GM23338 (cell line): ENCODE measurements at regions not wholly inside any gene's neighbourhood (a gene's known extent, or its start where the extent isn't known, plus 50 kb on each side); places are given as distances from the start of the nearest gene placed in this dataset.

ENCODE experiments used
- ATAC-seq: fragments of 200-7000 bp; cut with Tn5 transposase; 3 replicates; pipeline ENCODE4 v1.9.1; 2020
- DNase-seq: peaks from one replicate; pipeline ENCODE4 v3.0.0-alpha.2; 2015; ENCODE audit warnings: low spot score
- H2AFZ ChIP-seq: fragments of 200-600 bp; sonication (generic); 2 replicates; pipeline ENCODE4 v1.8.0; 2016; ENCODE audit warnings: antibody characterized with exemption, mild to moderate bottlenecking, moderate library complexity
- H3F3A ChIP-seq: fragments of 200-600 bp; sonication (generic); replicated peaks from 2 replicates; pipeline ENCODE4 v1.8.0; 2017; ENCODE audit warnings: antibody characterized with exemption, mixed run types, low read depth
- H3K27ac ChIP-seq: fragments of 200-600 bp; sonication (generic); 2 replicates; pipeline ENCODE4 v1.6.1; 2016; ENCODE audit warnings: low read depth
- H3K27me3 ChIP-seq: fragments of 200-600 bp; sonication (generic); 2 replicates; pipeline ENCODE4 v1.8.0; 2016; ENCODE audit warnings: mild to moderate bottlenecking, mixed run types, moderate library complexity; ENCODE audit not compliant: insufficient read depth
- H3K36me3 ChIP-seq: fragments of 200-600 bp; sonication (generic); 2 replicates; pipeline ENCODE4 v1.8.0; 2016; ENCODE audit warnings: mild to moderate bottlenecking; ENCODE audit not compliant: insufficient read depth
- H3K4me1 ChIP-seq: fragments of 200-600 bp; sonication (generic); 2 replicates; pipeline ENCODE4 v1.8.0; 2016; ENCODE audit warnings: mild to moderate bottlenecking, moderate library complexity; ENCODE audit not compliant: insufficient read depth
- H3K4me2 ChIP-seq: fragments of 200-600 bp; sonication (generic); 2 replicates; pipeline ENCODE4 v1.7.1; 2017; ENCODE audit warnings: mixed run types
- H3K4me3 ChIP-seq: fragments of 200-600 bp; sonication (generic); 2 replicates; pipeline ENCODE4 v1.6.1; 2016; ENCODE audit warnings: mixed run types
- H3K79me2 ChIP-seq: fragments of 200-600 bp; sonication (generic); replicated peaks from 2 replicates; pipeline ENCODE4 v1.8.0; 2017; ENCODE audit warnings: mild to moderate bottlenecking; ENCODE audit not compliant: insufficient read depth
- H3K9me2 ChIP-seq: fragments of 200-600 bp; sonication (generic); 2 replicates; pipeline ENCODE4 v1.8.0; 2017; ENCODE audit not compliant: insufficient read depth
- H4K20me1 ChIP-seq: fragments of 200-600 bp; sonication (generic); replicated peaks from 2 replicates; pipeline ENCODE4 v1.8.0; 2017; ENCODE audit warnings: mild to moderate bottlenecking; ENCODE audit not compliant: insufficient read depth
- H3K27ac Mint-ChIP-seq: 2 replicates; pipeline ENCODE4 v1.8.0; 2020; ENCODE audit warnings: inconsistent platforms, mild to moderate bottlenecking, moderate library complexity, mixed read lengths
- H3K27me3 Mint-ChIP-seq: 3 replicates; pipeline ENCODE4 v1.8.0; 2022; ENCODE audit warnings: low read depth, mild to moderate bottlenecking, moderate library complexity, mixed read lengths, inconsistent platforms; ENCODE audit not compliant: insufficient read depth, poor library complexity
- H3K36me3 Mint-ChIP-seq: 3 replicates; pipeline ENCODE4 v1.8.0; 2021; ENCODE audit warnings: low read depth, mild to moderate bottlenecking, inconsistent platforms, moderate library complexity, mixed read lengths
- H3K4me1 Mint-ChIP-seq: 3 replicates; pipeline ENCODE4 v1.8.0; 2020; ENCODE audit warnings: mild to moderate bottlenecking, inconsistent platforms, mixed read lengths
- H3K4me3 Mint-ChIP-seq: 3 replicates; pipeline ENCODE4 v1.8.0; 2021; ENCODE audit warnings: moderate library complexity, mild to moderate bottlenecking, inconsistent platforms, mixed read lengths
- H3K9me3 Mint-ChIP-seq: 3 replicates; pipeline ENCODE4 v1.8.0; 2020; ENCODE audit warnings: moderate library complexity, mild to moderate bottlenecking, inconsistent platforms, mixed read lengths
- CREB1 ChIP-seq: fragments of 250-450 bp; sonication (Bioruptor Pico); IDR thresholded peaks from 2 replicates; pipeline ENCODE4 v1.5.0; 2020; ENCODE audit warnings: low read depth, mild to moderate bottlenecking, moderate library complexity
- CTCF ChIP-seq, 2 experiments: fragments of 200-600 bp in 1 of 2; sonication (generic) in 1 of 2; conservative IDR thresholded peaks; 2 replicates each; pipeline versions ENCODE4 v1.5.1 to v1.6.1; 2016 to 2017; ENCODE audit warnings: antibody characterized with exemption in 2 of 2, low read depth in 2 of 2, mild to moderate bottlenecking in 2 of 2, moderate library complexity in 1 of 2
- ETS1 ChIP-seq: IDR thresholded peaks from 2 replicates; pipeline ENCODE4 v1.6.1; 2016; ENCODE audit warnings: antibody characterized with exemption
- NANOG ChIP-seq: IDR thresholded peaks from 2 replicates; pipeline ENCODE4 v1.6.1; 2016; ENCODE audit warnings: antibody characterized with exemption, borderline replicate concordance
- POLR2AphosphoS5 ChIP-seq: IDR thresholded peaks from 2 replicates; pipeline ENCODE4 v1.6.1; 2016; ENCODE audit warnings: antibody characterized with exemption, low read depth
- ZNF331 ChIP-seq: fragments of 250-450 bp; sonication (Bioruptor Pico); IDR thresholded peaks from 2 replicates; pipeline ENCODE4 v1.5.0; 2020; ENCODE audit warnings: low read depth, mild to moderate bottlenecking, moderate library complexity
- ZNF462 ChIP-seq: fragments of 250-450 bp; sonication (Bioruptor Pico); IDR thresholded peaks from 2 replicates; pipeline ENCODE4 v1.5.0; 2020; ENCODE audit warnings: mild to moderate bottlenecking, moderate library complexity

- TF ChIP-seq ZNF462 (CRISPR knock-in tag): no peak
- TF ChIP-seq CREB1 (CRISPR knock-in tag): no peak
- TF ChIP-seq NANOG: no peak
- TF ChIP-seq ZNF331 (CRISPR knock-in tag): no peak
Measured at GRCh38 chr10:125392154-125392553, 231.8 kb upstream of the CTBP2 start (continued).

GRCh38 chr10:125389648-125390047, 229.3 kb upstream of the CTBP2 start:
- no peak overlapping the region for H3K27ac Mint-ChIP-seq
- ATAC-seq: no peak
- H4K20me1 ChIP-seq: no peaks in the 10 kb centered on the region
- TF ChIP-seq POLR2AphosphoS5 (no peak), CTCF (conservative IDR thresholded peaks at IDR 0.05; ENCODE audit: low read depth in 2 of 2) (no peak), ETS1 (no peak), NANOG (no peak), CREB1 (CRISPR knock-in tag) (no peak), ZNF462 (CRISPR knock-in tag) (no peak)

More at GRCh38 chr10:125389648-125390047, 229.3 kb upstream of the CTBP2 start:
- Histone ChIP-seq H3K27ac (no peak overlapping the region), H3K4me1 (no peaks in the 10 kb centered on the region), H3K9me2 (no peaks in the 10 kb centered on the region), H3K27me3 (no peaks in the 10 kb centered on the region), H3K36me3 (no peaks in the 10 kb centered on the region), H3K4me2 (no peak overlapping the region), H3F3A (no peaks in the 10 kb centered on the region), H2AFZ (no peak overlapping the region), H3K4me3 (no peak overlapping the region), H3K79me2 (no peaks in the 10 kb centered on the region)
- Mint-ChIP-seq H3K27me3 (no peaks in the 10 kb centered on the region), H3K4me3 (no peak overlapping the region), H3K9me3 (peaks cover 21% of the 10 kb centered on the region), H3K36me3 (peaks cover 3% of the 10 kb centered on the region; the same call in 2 of the 3 replicates), H3K4me1 (no peaks in the 10 kb centered on the region)
- no peak for DNase-seq
